KMS-11 (cell line): ENCODE measurements at regions not wholly inside any gene's neighbourhood (a gene's known extent, or its start where the extent isn't known, plus 50 kb on each side); places are given as distances from the start of the nearest gene placed in this dataset.

Source experiments
- H2AFZ ChIP-seq: fragments of 200-600 bp; sonication (generic); 2 replicates; pipeline ENCODE4 v1.6.1; 2016; ENCODE audit warnings: antibody characterized with exemption, mixed run types, low read depth
- H3K27ac ChIP-seq: fragments of 200-600 bp; sonication (generic); 2 replicates; pipeline ENCODE4 v1.6.1; 2016; ENCODE audit warnings: mild to moderate bottlenecking, mixed run types
- H3K27me3 ChIP-seq: fragments of 200-600 bp; sonication (generic); 2 replicates; pipeline ENCODE4 v1.6.1; 2017; ENCODE audit warnings: mild to moderate bottlenecking, low read depth, mixed run types, moderate library complexity; ENCODE audit not compliant: insufficient read depth
- H3K36me3 ChIP-seq: fragments of 200-600 bp; sonication (generic); 2 replicates; pipeline ENCODE4 v1.6.1; 2017; ENCODE audit warnings: mild to moderate bottlenecking, mixed run types; ENCODE audit not compliant: insufficient read depth
- H3K4me1 ChIP-seq: fragments of 200-600 bp; sonication (generic); 2 replicates; pipeline ENCODE4 v1.6.1; 2016; ENCODE audit warnings: mild to moderate bottlenecking, low read depth, mixed run types; ENCODE audit not compliant: poor library complexity, severe bottlenecking
- H3K4me2 ChIP-seq: fragments of 200-600 bp; sonication (generic); 2 replicates; pipeline ENCODE4 v1.7.0; 2016; ENCODE audit warnings: mild to moderate bottlenecking, mixed run types
- H3K4me3 ChIP-seq: fragments of 200-600 bp; sonication (generic); IDR thresholded peaks from 2 replicates; pipeline ENCODE4 v1.6.1; 2017; ENCODE audit warnings: low read depth, low read length, mixed read lengths; ENCODE audit not compliant: insufficient read depth
- H3K79me2 ChIP-seq: fragments of 200-600 bp; sonication (generic); 2 replicates; pipeline ENCODE4 v1.6.1; 2016; ENCODE audit warnings: low read depth, mixed run types; ENCODE audit not compliant: insufficient read depth
- H3K9ac ChIP-seq: fragments of 200-600 bp; sonication (generic); 2 replicates; pipeline ENCODE4 v1.6.1; 2016; ENCODE audit warnings: mild to moderate bottlenecking, mixed run types
- H4K20me1 ChIP-seq: fragments of 200-600 bp; sonication (generic); 2 replicates; pipeline ENCODE4 v1.6.1; 2016; ENCODE audit warnings: mild to moderate bottlenecking, mixed run types; ENCODE audit not compliant: insufficient read depth
- TF ChIP-seq, protein P1 (sequence below): fragments of 200-600 bp; sonication (generic); conservative IDR thresholded peaks from 2 replicates; pipeline ENCODE4 v1.6.1; 2017; ENCODE audit warnings: low read depth, mild to moderate bottlenecking, antibody characterized with exemption, low read length, moderate library complexity, mixed read lengths

DNA sequence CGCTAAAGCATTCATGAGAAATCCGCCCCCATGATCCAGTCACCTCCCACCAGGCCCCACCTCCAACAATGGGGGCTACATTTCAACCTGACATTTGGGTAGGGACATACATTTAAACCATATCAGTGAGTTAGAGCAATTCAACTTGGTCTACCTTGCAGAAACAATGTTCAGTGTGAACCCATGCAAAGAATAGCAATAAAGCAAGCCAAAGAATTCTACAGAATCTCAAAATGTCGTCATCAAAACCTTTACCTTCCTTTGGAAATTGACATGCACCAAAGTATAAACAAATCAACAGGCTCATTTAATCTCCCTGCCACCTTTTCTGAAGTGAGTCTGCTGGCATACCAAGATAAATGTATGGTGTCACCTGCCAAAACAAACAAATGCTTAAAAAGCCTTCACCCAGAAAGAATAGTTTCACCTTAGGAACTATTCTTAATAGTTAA lies 68.8 kb upstream of the ABLIM1 start:
- H3K27me3 ChIP-seq = no peaks in the 10 kb centered on the region
- TF ChIP-seq, protein P1, sequence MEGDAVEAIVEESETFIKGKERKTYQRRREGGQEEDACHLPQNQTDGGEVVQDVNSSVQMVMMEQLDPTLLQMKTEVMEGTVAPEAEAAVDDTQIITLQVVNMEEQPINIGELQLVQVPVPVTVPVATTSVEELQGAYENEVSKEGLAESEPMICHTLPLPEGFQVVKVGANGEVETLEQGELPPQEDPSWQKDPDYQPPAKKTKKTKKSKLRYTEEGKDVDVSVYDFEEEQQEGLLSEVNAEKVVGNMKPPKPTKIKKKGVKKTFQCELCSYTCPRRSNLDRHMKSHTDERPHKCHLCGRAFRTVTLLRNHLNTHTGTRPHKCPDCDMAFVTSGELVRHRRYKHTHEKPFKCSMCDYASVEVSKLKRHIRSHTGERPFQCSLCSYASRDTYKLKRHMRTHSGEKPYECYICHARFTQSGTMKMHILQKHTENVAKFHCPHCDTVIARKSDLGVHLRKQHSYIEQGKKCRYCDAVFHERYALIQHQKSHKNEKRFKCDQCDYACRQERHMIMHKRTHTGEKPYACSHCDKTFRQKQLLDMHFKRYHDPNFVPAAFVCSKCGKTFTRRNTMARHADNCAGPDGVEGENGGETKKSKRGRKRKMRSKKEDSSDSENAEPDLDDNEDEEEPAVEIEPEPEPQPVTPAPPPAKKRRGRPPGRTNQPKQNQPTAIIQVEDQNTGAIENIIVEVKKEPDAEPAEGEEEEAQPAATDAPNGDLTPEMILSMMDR = no peak
- no peaks in the 10 kb centered on the region for H4K20me1 ChIP-seq
- H3K4me2 ChIP-seq = no peak overlapping the region
- no peaks in the 10 kb centered on the region for H3K36me3 ChIP-seq
- H3K4me3 ChIP-seq = no peak overlapping the region
- no peak overlapping the region for H2AFZ ChIP-seq
- no peaks in the 10 kb centered on the region for H3K79me2 ChIP-seq
- H3K4me1 ChIP-seq = no peaks in the 10 kb centered on the region
- no peak overlapping the region for H3K9ac ChIP-seq
- no peak overlapping the region for H3K27ac ChIP-seq

- no peaks in the 10 kb centered on the region for H3K79me2 ChIP-seq
- H2AFZ ChIP-seq = no peak overlapping the region
- H3K27ac ChIP-seq = no peak overlapping the region
- no peaks in the 10 kb centered on the region for H3K4me1 ChIP-seq
- H3K36me3 ChIP-seq = no peaks in the 10 kb centered on the region
- TF ChIP-seq, protein P1 = no peak
- H4K20me1 ChIP-seq = no peaks in the 10 kb centered on the region
- no peak overlapping the region for H3K9ac ChIP-seq
- H3K27me3 ChIP-seq = no peaks in the 10 kb centered on the region
- no peak overlapping the region for H3K4me3 ChIP-seq
- H3K4me2 ChIP-seq = no peak overlapping the region
Observed at GRCh38 chr10:114728325-114728724, 70.2 kb upstream of the ABLIM1 start.

DNA sequence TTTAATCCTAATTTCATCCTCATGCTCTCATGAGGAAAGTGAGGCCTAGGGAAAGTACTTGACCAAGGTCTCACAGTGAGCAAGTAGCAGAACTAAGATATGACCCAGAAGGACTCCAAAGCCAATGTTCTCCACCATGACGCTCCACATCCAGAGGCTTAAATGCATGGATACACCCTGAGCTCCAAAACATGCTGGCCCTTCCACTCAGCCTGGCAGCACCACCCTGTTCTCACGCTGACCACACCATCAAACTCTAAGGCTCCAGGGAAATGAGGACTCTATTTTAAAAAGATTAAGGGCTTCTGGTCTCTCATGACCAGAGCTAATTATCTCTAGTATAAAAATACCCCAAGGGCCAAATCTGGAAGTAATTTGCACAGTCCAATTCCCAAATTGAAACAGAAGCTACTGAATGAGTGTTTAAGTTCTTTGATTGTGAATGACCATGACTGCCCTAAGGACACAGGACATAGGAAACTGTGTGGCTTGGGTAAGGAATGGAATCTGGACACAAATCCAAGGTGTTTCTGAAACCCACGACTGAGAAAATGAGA lies 71.1 kb upstream of the ABLIM1 start:
- no peak overlapping the region for H3K4me2 ChIP-seq
- no peak overlapping the region for H3K4me3 ChIP-seq
- H3K4me1 ChIP-seq = no peaks in the 10 kb centered on the region
- H4K20me1 ChIP-seq = no peaks in the 10 kb centered on the region
- no peak overlapping the region for H2AFZ ChIP-seq
- no peak overlapping the region for H3K9ac ChIP-seq
- no peaks in the 10 kb centered on the region for H3K27me3 ChIP-seq
- TF ChIP-seq, protein P1 = no peak
- no peak overlapping the region for H3K27ac ChIP-seq
- no peaks in the 10 kb centered on the region for H3K36me3 ChIP-seq
- no peaks in the 10 kb centered on the region for H3K79me2 ChIP-seq

DNA sequence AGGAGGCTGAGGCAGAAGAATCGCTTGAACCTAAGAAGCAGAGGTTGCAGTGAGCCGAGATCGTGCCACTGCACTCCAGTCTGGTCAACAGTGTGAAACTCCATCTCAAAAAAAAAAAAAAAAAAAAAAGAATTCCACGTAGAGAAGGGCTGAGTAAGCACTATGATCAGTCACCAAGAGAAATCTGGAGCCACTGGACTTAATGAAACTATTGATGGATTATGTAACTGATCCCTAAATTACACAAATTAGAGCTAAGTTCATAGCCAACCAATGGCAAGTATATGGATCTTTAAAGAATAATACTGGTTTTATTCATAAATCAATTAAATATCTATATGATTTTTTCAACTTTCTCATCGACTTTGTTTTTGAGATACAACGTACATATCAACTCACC lies 72.2 kb upstream of the ABLIM1 start:
- Histone ChIP-seq H3K36me3 (no peaks in the 10 kb centered on the region), H3K27ac (no peak overlapping the region), H3K4me2 (no peak overlapping the region), H4K20me1 (no peaks in the 10 kb centered on the region), H3K27me3 (no peaks in the 10 kb centered on the region), H3K9ac (no peak overlapping the region), H3K4me1 (no peaks in the 10 kb centered on the region), H2AFZ (no peak overlapping the region), H3K4me3 (no peak overlapping the region), H3K79me2 (no peaks in the 10 kb centered on the region)
- TF ChIP-seq, protein P1 = no peak
